ENCODE measurements at regions not wholly inside any gene's neighbourhood (a gene's known extent, or its start where the extent isn't known, plus 50 kb on each side); places are given as distances from the start of the nearest gene placed in this dataset.
A peak's percentile ranks its signal among the peaks of the same experiment; 100 is the strongest.
"Not testable (repeated sequence)": the region's sequence is repeated elsewhere in the genome, so short reads cannot be mapped to it uniquely, and the experiment has no call there.

DNA sequence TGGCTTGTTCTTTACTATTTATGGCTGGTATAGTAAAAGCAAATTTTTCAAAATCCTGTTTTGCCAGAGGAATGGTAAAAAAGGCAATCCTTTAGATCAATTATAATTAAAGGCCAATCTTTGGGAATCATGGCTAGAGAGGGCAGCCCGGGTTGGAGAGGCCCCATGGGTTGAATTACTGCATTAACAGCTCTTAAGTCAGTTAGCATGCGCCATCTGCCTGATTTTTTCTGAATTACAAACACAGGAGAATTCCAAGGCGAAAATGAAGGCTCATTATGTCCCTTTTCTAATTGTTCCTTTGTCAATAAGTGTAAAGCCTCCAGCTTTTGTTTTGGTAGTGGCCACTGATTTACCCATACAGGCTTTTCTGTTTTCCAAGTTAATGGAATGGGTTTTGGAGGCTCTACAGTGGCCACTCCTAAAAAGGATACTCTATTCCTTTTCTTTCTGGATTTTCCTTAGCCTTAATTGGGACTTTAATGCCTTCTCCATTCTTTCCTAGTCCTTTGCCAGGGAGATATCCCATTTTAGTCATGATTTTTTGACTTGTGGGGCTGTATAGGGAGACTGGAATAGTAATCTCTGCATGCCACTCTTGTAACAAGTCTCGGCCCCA is 114.9 kb upstream of the LARP1 start:
- TF ChIP-seq, protein P1, sequence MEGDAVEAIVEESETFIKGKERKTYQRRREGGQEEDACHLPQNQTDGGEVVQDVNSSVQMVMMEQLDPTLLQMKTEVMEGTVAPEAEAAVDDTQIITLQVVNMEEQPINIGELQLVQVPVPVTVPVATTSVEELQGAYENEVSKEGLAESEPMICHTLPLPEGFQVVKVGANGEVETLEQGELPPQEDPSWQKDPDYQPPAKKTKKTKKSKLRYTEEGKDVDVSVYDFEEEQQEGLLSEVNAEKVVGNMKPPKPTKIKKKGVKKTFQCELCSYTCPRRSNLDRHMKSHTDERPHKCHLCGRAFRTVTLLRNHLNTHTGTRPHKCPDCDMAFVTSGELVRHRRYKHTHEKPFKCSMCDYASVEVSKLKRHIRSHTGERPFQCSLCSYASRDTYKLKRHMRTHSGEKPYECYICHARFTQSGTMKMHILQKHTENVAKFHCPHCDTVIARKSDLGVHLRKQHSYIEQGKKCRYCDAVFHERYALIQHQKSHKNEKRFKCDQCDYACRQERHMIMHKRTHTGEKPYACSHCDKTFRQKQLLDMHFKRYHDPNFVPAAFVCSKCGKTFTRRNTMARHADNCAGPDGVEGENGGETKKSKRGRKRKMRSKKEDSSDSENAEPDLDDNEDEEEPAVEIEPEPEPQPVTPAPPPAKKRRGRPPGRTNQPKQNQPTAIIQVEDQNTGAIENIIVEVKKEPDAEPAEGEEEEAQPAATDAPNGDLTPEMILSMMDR (IDR thresholded peaks at IDR 0.05; ENCODE audit: low read depth, low read length), result peak; percentile 35
- TF ChIP-seq EZH2phosphoT487 (IDR thresholded peaks at IDR 0.05; ENCODE audit: low read depth), result not testable (repeated sequence)

Data from OCI-LY3 (cell line).